ENCODE measurements at regions not wholly inside any gene's neighbourhood (a gene's known extent, or its start where the extent isn't known, plus 50 kb on each side); places are given as distances from the start of the nearest gene placed in this dataset.
"Not testable (repeated sequence)": the region's sequence is repeated elsewhere in the genome, so short reads cannot be mapped to it uniquely, and the experiment has no call there.

DNA sequence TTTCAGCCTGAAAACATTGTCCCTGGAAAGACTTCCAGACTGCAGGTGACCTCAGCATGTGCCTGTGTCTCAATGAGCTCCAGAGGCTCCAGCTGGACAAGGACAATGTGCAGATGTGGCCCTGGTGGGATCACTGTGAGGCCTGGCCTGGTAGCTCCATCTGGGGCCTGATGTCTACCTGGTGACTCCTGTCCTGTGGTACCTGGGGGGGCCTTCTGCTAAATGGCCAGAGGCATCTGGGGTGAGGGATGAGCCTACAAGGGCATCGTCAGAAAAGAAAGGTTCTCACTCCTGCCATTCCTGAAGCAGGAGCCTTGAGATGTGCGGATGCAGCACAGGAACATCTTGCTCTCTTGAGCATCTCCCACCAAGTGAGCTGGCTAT, 1494.0 kb upstream of the TPTE start:
- TF ChIP-seq, protein P1, sequence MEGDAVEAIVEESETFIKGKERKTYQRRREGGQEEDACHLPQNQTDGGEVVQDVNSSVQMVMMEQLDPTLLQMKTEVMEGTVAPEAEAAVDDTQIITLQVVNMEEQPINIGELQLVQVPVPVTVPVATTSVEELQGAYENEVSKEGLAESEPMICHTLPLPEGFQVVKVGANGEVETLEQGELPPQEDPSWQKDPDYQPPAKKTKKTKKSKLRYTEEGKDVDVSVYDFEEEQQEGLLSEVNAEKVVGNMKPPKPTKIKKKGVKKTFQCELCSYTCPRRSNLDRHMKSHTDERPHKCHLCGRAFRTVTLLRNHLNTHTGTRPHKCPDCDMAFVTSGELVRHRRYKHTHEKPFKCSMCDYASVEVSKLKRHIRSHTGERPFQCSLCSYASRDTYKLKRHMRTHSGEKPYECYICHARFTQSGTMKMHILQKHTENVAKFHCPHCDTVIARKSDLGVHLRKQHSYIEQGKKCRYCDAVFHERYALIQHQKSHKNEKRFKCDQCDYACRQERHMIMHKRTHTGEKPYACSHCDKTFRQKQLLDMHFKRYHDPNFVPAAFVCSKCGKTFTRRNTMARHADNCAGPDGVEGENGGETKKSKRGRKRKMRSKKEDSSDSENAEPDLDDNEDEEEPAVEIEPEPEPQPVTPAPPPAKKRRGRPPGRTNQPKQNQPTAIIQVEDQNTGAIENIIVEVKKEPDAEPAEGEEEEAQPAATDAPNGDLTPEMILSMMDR (IDR thresholded peaks at IDR 0.05) = not testable (repeated sequence)
- TF ChIP-seq ZNF317 (CRISPR knock-in tag; IDR thresholded peaks at IDR 0.05; ENCODE audit: borderline replicate concordance, low read depth); SMAD4 (CRISPR knock-in tag; IDR thresholded peaks at IDR 0.05); TEAD1 (CRISPR knock-in tag; IDR thresholded peaks at IDR 0.05); NFE2L1 (CRISPR knock-in tag; IDR thresholded peaks at IDR 0.05); ELF4 (CRISPR knock-in tag; IDR thresholded peaks at IDR 0.05; ENCODE audit: low read depth); NR3C1 (CRISPR knock-in tag; conservative IDR thresholded peaks at IDR 0.05; ENCODE audit: low read depth); SP1 (CRISPR knock-in tag; conservative IDR thresholded peaks at IDR 0.05); NFYB (CRISPR knock-in tag; conservative IDR thresholded peaks at IDR 0.05; ENCODE audit: low read depth); ZNF423 (CRISPR knock-in tag; IDR thresholded peaks at IDR 0.05): not testable (repeated sequence)
- TF ChIP-seq, protein P2, sequence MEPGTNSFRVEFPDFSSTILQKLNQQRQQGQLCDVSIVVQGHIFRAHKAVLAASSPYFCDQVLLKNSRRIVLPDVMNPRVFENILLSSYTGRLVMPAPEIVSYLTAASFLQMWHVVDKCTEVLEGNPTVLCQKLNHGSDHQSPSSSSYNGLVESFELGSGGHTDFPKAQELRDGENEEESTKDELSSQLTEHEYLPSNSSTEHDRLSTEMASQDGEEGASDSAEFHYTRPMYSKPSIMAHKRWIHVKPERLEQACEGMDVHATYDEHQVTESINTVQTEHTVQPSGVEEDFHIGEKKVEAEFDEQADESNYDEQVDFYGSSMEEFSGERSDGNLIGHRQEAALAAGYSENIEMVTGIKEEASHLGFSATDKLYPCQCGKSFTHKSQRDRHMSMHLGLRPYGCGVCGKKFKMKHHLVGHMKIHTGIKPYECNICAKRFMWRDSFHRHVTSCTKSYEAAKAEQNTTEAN (CRISPR knock-in tag; IDR thresholded peaks at IDR 0.05) = not testable (repeated sequence)
- TF ChIP-seq, protein P3, sequence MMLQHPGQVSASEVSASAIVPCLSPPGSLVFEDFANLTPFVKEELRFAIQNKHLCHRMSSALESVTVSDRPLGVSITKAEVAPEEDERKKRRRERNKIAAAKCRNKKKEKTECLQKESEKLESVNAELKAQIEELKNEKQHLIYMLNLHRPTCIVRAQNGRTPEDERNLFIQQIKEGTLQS (CRISPR knock-in tag; conservative IDR thresholded peaks at IDR 0.05) = not testable (repeated sequence)

All from WTC11 (cell line).